HepG2 (cell line): ENCODE measurements at regions not wholly inside any gene's neighbourhood (a gene's known extent, or its start where the extent isn't known, plus 50 kb on each side); places are given as distances from the start of the nearest gene placed in this dataset.

Experiments used
- ATAC-seq: fragments of 200-7000 bp; cut with Tn5 transposase; 3 replicates; pipeline ENCODE4 v1.9.1; 2020; ENCODE audit warnings: mild to moderate bottlenecking, moderate library complexity
- BruUV-seq: library from RNA; stranded (reverse); fragments of 400-500 nt; replicated peaks from 2 replicates; lab custom pipeline; 2021; lab: Mats Ljungman, UMichigan
- CTCF ChIA-PET: fragments of 300-600 bp; formaldehyde crosslinking; extraction: SDS; loops from one replicate; lab custom pipeline; 2021; ENCODE audit warnings: low total read pairs, inconsistent platforms, low intra/inter-chr PET ratio; lab: Yijun Ruan, JAX
- POLR2A ChIA-PET: fragments of 350-600 bp; sonication (Branson Sonifier 250); formaldehyde crosslinking; loops from one replicate; lab custom pipeline; 2020; ENCODE audit warnings: antibody characterized with exemption, inconsistent platforms; lab: Yijun Ruan, JAX
- DNase-seq: peaks from one replicate; pipeline ENCODE4 v3.0.0-alpha.2; 2015; ENCODE audit warnings: low spot score
- FAIRE-seq: peaks from 3 replicates; lab custom pipeline; 2011; peaks lifted over from hg19 to GRCh38; lab: Jason Lieb, UNC
- H2AFZ ChIP-seq: one replicate; pipeline ENCODE4 v1.6.1; 2011; ENCODE audit warnings: low read length, inconsistent platforms
- H3K27ac ChIP-seq: fragments of 300-600 bp; 3 replicates; pipeline ENCODE4 v1.8.0; 2011; ENCODE audit warnings: mixed run types, mild to moderate bottlenecking, mixed read lengths, low read length, inconsistent platforms; ENCODE audit not compliant: insufficient read depth; ENCODE audit errors: extremely low read length
- H3K27me3 ChIP-seq, 2 experiments: fragments of 200-600 bp in 1 of 2; 2 replicates in 1 of 2; 3 replicates in 1 of 2; pipeline versions ENCODE4 v1.6.0 to v1.8.0; 2011; ENCODE audit warnings: low read length in 2 of 2, mild to moderate bottlenecking in 2 of 2, moderate library complexity in 2 of 2, inconsistent platforms in 1 of 2; ENCODE audit not compliant: insufficient read depth in 2 of 2, control insufficient read depth in 1 of 2
- H3K36me3 ChIP-seq, 2 experiments: fragments of 200-600 bp in 1 of 2; replicated peaks in 1 of 2; 2 replicates in 1 of 2; 3 replicates in 1 of 2; pipeline versions ENCODE4 v1.5.1 to v1.8.0; 2011; ENCODE audit warnings: low read length in 2 of 2, inconsistent platforms in 1 of 2; ENCODE audit not compliant: insufficient read depth in 2 of 2, control insufficient read depth in 1 of 2
- H3K4me1 ChIP-seq: 2 replicates; pipeline ENCODE4 v1.5.1; 2012; ENCODE audit warnings: low read length, inconsistent platforms; ENCODE audit not compliant: insufficient read depth
- H3K4me2 ChIP-seq: 2 replicates; pipeline ENCODE4 v1.6.0; 2011; ENCODE audit warnings: low read depth, low read length, inconsistent platforms
- H3K4me3 ChIP-seq, 3 experiments: fragments of 200-600 bp in 1 of 3; sonication (generic), shearing (Covaris generic) in 1 of 3; replicated peaks in 1 of 3; 2 replicates each; pipeline ENCODE4 v1.5.1; 2011 to 2016; ENCODE audit warnings: low read length in 3 of 3, inconsistent platforms in 2 of 3, low read depth in 2 of 3, mild to moderate bottlenecking in 2 of 3, control low read depth in 1 of 3, mixed read lengths in 1 of 3; ENCODE audit not compliant: insufficient read depth in 1 of 3
- H3K79me2 ChIP-seq: one replicate; pipeline ENCODE4 v1.6.1; 2011; ENCODE audit warnings: low read length, inconsistent platforms; ENCODE audit not compliant: insufficient read depth
- H3K9ac ChIP-seq: 2 replicates; pipeline ENCODE4 v1.6.0; 2011; ENCODE audit warnings: mild to moderate bottlenecking, low read depth, low read length, inconsistent platforms; ENCODE audit not compliant: insufficient read depth
- H3K9me3 ChIP-seq: 2 replicates; pipeline ENCODE4 v1.5.1; 2012; ENCODE audit warnings: mild to moderate bottlenecking, low read length
- H4K20me1 ChIP-seq: 2 replicates; pipeline ENCODE4 v1.6.0; 2011; ENCODE audit warnings: inconsistent platforms, mild to moderate bottlenecking, low read length, moderate library complexity; ENCODE audit not compliant: insufficient read depth
- KAT2B ChIP-seq: fragments of 150-350 bp; IDR thresholded peaks from 2 replicates; pipeline ENCODE4 v1.6.1; 2014; ENCODE audit warnings: low read depth, low read length, borderline replicate concordance
- PLRG1 ChIP-seq: fragments of 450-650 bp; conservative IDR thresholded peaks from 2 replicates; pipeline ENCODE4 v1.6.1; 2016
- SP2 ChIP-seq: sonication (generic); formaldehyde crosslinking; IDR thresholded peaks from 2 replicates; pipeline ENCODE4 v1.5.1; 2020; ENCODE audit warnings: mild to moderate bottlenecking, missing genetic modification reagents
- STAT5B ChIP-seq: sonication (generic); formaldehyde crosslinking; IDR thresholded peaks from 2 replicates; pipeline ENCODE4 v1.4.0; 2020; ENCODE audit warnings: missing genetic modification reagents
- ZHX2 ChIP-seq, 2 experiments: sonication (generic) in 1 of 2; formaldehyde crosslinking in 1 of 2; IDR thresholded peaks; 2 replicates each; pipeline versions ENCODE4 v1.6.1 to v1.9.0; 2014 to 2022; ENCODE audit warnings: antibody characterized with exemption in 1 of 2, borderline replicate concordance in 1 of 2, inconsistent platforms in 1 of 2, low read depth in 1 of 2, missing genetic modification reagents in 1 of 2
- ZNF12 ChIP-seq: sonication (generic); formaldehyde crosslinking; IDR thresholded peaks from 2 replicates; pipeline ENCODE4 v1.5.0; 2020; ENCODE audit warnings: missing genetic modification reagents
- ZNF225 ChIP-seq: sonication (generic); formaldehyde crosslinking; IDR thresholded peaks from 2 replicates; pipeline ENCODE4 v1.4.0; 2020; ENCODE audit warnings: mild to moderate bottlenecking, missing genetic modification reagents
- ZNF784 ChIP-seq: sonication (generic); formaldehyde crosslinking; IDR thresholded peaks from 2 replicates; pipeline ENCODE4 v1.5.1; 2020; ENCODE audit warnings: missing genetic modification reagents, mild to moderate bottlenecking, borderline replicate concordance
- WGBS: methylation state at CpG from one replicate; pipeline ENCODE4 v1.1.6; 2017; ENCODE audit warnings: low lambda C conversion rate; 5-methylcytosine and 5-hydroxymethylcytosine counted together
- in situ Hi-C: cut with HindIII; loops from 2 replicates; pipeline ENCODE4 v1.10.0; 2017; ENCODE audit warnings: low pct_unique_long_range_greater_than_20kb; ENCODE audit not compliant: extremely low pct_ligation_motif_present
- intact Hi-C: fragments of 100-400 bp; cut with micrococcal nuclease; formaldehyde crosslinking; loops from one replicate; pipeline ENCODE4 v1.10.0; 2022; ENCODE audit not compliant: unreplicated experiment
- TF ChIP-seq, protein P1 (sequence below): sonication (generic); formaldehyde crosslinking; IDR thresholded peaks from 2 replicates; pipeline ENCODE4 v1.5.0; 2020; ENCODE audit warnings: mild to moderate bottlenecking, missing genetic modification reagents, borderline replicate concordance
- TF ChIP-seq, protein P2 (sequence below): IDR thresholded peaks from 2 replicates; pipeline ENCODE4 v1.6.1; 2016
- TF ChIP-seq, protein P3 (sequence below): IDR thresholded peaks from 2 replicates; pipeline ENCODE4 v1.6.1; 2018; ENCODE audit warnings: missing genetic modification reagents, mild to moderate bottlenecking, missing compliant biosample characterization

- in situ Hi-C loops (no loop called here), intact Hi-C loops (no loop called here)
- H3K27me3 ChIP-seq: no peaks in the 10 kb centered on the region
- POLR2A ChIA-PET: no interaction called here
- H2AFZ ChIP-seq: no peak overlapping the region
- no peaks in the 10 kb centered on the region for H3K9me3 ChIP-seq
- no peak for ATAC-seq
- H4K20me1 ChIP-seq: peaks cover 25% of the 10 kb centered on the region; the same call in 1 of the 2 replicates
- H3K9ac ChIP-seq: no peak overlapping the region
- CTCF ChIA-PET: no interaction called here
- H3K79me2 ChIP-seq: peaks cover 32% of the 10 kb centered on the region
- no TSS peak for BruUV-seq
- WGBS: 90% methylated on average over 8 of the region's 8 CpGs
- no peak for FAIRE-seq
- peaks cover 8% of the 10 kb centered on the region for H3K4me1 ChIP-seq
- peaks cover 13 to 61% of the 10 kb centered on the region in 2 experiments; a peak in 4 of 5 replicates for H3K36me3 ChIP-seq
- no peak for DNase-seq
- H3K4me3 ChIP-seq: no peak overlapping the region
- no peak overlapping the region for H3K4me2 ChIP-seq
- H3K27ac ChIP-seq: no peak overlapping the region
- TF ChIP-seq PLRG1 (no peak), SP2 (CRISPR knock-in tag) (no peak), STAT5B (CRISPR knock-in tag) (no peak), ZHX2 (IDR thresholded peaks at IDR 0.05; ENCODE audit: low read depth) (no peak), ZHX2 (CRISPR knock-in tag; IDR thresholded peaks at IDR 0.05; ENCODE audit: borderline replicate concordance) (no peak), ZNF225 (CRISPR knock-in tag) (no peak), ZNF12 (CRISPR knock-in tag) (no peak), KAT2B (no peak), ZNF784 (no peak)
- TF ChIP-seq, protein P1, sequence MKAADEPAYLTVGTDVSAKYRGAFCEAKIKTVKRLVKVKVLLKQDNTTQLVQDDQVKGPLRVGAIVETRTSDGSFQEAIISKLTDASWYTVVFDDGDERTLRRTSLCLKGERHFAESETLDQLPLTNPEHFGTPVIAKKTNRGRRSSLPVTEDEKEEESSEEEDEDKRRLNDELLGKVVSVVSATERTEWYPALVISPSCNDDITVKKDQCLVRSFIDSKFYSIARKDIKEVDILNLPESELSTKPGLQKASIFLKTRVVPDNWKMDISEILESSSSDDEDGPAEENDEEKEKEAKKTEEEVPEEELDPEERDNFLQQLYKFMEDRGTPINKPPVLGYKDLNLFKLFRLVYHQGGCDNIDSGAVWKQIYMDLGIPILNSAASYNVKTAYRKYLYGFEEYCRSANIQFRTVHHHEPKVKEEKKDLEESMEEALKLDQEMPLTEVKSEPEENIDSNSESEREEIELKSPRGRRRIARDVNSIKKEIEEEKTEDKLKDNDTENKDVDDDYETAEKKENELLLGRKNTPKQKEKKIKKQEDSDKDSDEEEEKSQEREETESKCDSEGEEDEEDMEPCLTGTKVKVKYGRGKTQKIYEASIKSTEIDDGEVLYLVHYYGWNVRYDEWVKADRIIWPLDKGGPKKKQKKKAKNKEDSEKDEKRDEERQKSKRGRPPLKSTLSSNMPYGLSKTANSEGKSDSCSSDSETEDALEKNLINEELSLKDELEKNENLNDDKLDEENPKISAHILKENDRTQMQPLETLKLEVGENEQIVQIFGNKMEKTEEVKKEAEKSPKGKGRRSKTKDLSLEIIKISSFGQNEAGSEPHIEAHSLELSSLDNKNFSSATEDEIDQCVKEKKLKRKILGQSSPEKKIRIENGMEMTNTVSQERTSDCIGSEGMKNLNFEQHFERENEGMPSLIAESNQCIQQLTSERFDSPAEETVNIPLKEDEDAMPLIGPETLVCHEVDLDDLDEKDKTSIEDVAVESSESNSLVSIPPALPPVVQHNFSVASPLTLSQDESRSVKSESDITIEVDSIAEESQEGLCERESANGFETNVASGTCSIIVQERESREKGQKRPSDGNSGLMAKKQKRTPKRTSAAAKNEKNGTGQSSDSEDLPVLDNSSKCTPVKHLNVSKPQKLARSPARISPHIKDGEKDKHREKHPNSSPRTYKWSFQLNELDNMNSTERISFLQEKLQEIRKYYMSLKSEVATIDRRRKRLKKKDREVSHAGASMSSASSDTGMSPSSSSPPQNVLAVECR (CRISPR knock-in tag): no peak
- TF ChIP-seq, protein P2, sequence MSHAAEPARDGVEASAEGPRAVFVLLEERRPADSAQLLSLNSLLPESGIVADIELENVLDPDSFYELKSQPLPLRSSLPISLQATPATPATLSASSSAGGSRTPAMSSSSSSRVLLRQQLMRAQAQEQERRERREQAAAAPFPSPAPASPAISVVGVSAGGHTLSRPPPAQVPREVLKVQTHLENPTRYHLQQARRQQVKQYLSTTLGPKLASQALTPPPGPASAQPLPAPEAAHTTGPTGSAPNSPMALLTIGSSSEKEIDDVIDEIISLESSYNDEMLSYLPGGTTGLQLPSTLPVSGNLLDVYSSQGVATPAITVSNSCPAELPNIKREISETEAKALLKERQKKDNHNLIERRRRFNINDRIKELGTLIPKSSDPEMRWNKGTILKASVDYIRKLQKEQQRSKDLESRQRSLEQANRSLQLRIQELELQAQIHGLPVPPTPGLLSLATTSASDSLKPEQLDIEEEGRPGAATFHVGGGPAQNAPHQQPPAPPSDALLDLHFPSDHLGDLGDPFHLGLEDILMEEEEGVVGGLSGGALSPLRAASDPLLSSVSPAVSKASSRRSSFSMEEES: no peak
- TF ChIP-seq, protein P3, sequence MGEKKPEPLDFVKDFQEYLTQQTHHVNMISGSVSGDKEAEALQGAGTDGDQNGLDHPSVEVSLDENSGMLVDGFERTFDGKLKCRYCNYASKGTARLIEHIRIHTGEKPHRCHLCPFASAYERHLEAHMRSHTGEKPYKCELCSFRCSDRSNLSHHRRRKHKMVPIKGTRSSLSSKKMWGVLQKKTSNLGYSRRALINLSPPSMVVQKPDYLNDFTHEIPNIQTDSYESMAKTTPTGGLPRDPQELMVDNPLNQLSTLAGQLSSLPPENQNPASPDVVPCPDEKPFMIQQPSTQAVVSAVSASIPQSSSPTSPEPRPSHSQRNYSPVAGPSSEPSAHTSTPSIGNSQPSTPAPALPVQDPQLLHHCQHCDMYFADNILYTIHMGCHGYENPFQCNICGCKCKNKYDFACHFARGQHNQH: no peak
Observed at GRCh38 chr11:71188073-71188472, 64.3 kb downstream of the SHANK2 start.
